Forelimb muscle (tissue), 1 donor: ENCODE measurements at regions not wholly inside any gene's neighbourhood (a gene's known extent, or its start where the extent isn't known, plus 50 kb on each side); places are given as distances from the start of the nearest gene placed in this dataset.

Experiments used
- DNase-seq: peaks from one replicate; pipeline ENCODE4 v3.0.0-alpha.2; 2013; ENCODE audit warnings: low read depth

- no peak for DNase-seq
Measured at GRCh38 chrX:9147726-9148125, 113.8 kb upstream of the FAM9B start.

DNA sequence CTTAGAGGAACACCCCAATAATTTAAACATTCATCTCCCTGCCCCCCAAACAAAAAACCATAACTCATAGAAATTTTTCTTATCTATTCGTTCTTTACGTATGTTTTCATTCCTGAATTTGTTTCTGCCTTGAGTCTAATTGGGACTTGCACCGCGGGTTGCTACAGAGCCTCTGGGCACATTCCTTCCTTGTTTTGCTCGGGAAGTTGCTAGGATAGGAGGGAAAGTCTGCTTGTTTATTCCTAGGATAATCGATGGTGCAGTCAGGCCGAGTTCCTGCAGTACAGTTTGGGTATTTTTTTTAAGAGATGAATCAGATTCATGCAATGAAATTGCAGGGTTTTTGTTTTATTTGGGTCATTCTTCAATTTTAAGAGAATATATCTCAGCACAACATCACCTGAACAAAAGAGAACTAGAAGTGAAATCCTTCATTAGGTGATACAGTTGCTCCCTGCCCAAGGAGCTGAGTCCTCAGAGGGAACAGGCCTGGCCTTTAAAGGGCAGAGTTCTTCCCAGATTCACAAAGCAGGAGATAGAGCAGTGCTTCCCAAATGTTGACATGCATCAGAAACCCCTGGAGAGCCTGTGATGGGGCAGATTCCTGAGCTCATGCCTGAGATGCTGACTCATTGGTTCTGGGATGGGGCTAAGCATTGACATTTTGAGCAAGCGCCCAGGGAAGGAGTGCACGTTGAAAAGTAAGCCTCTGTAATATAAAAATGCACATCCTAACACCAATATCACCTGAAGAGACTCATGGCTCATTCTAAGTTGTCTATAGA, 114.9 kb upstream of the FAM9B start:
- no peak for DNase-seq

GRCh38 chrX:9149501-9150245, 115.7 kb upstream of the FAM9B start:
- DNase-seq: no peak

- no peak for DNase-seq
Measured at GRCh38 chrX:9151772-9152307, 117.9 kb upstream of the FAM9B start.

DNA sequence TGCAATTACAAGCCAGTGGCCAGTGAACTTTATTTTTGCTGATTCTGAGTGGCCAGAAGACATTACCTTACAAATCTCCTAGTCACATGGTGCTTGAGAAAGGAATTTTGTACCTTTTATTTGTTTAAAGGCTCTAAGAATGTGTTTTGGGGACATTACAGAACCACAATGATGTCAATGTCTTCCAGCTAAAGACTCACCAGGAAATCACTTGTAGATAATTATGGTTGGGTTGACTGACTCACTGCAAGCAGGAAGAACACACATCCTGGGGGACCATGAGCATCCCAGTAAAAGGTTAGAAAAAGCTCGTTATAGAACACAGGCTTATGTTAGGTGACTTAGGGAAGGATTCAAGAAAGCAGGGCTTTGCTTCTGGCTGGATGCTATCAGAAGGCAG, 119.4 kb upstream of the FAM9B start:
- no peak for DNase-seq

DNA sequence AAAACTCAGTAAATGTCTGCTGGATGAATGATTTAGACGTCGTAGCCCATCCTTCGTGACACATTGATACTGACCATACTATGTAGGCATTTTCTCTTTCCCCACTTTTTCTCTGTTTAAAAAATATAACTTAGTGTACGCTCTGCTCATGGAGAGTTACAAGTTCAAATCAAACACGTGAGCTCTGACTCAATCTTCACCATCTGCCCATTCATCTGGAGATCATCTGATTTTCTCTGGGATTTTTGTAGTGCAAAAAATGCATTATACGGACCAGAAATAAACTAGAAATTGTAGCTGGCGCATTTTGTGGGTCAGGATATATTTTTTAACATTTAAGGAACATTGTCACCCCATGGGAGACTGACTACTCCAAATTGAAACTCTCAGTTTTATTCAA, 124.7 kb upstream of the FAM9B start:
- DNase-seq: no peak

DNA sequence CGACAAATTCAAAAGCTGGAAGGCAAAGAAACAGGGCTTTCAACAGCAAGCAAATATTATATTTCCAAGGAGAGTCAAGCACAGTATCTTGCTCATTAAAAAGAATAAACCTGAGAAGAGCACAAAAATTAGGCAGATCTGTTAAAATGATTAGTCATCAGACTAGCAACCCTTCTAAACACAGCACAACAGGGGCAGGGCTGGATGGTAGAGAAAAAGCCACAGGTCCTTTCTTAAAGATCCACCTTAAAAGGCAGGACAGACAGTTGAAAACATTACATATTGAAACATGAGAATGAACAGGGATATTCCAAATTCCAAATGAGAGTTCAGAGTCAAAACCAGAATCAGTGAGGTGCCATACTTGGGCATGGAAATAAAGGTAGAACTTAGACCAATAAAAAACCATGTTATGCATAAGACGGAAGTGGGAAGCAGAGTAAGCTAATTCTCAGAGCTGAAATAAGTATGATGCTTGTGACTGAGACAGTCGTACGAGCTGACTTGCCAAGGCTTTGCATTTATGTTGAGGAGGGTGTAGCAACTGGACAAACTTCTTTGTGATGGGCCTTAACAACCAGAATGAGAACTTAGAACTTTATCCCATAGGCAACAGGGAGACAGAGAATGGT, 126.9 kb upstream of the FAM9B start:
- no peak for DNase-seq

DNA sequence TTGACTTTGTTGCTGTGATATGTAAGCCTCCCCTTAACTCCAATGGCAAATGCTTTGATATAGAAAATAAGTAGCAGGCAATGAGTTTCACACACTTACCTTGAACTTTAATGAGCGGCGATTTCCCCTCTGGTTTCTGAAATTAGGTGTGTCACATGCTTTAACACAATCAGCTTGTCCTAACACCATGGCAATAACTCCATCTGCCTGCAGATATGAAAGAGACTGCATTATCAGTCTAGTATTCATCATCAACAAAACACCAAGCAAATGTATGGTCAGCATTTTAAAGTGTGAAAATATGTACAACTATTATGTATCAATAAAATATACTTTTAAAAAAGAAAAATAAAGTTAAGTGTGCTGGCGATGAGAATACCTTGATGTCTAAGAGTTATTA, 128.8 kb upstream of the FAM9B start:
- no peak for DNase-seq

DNA sequence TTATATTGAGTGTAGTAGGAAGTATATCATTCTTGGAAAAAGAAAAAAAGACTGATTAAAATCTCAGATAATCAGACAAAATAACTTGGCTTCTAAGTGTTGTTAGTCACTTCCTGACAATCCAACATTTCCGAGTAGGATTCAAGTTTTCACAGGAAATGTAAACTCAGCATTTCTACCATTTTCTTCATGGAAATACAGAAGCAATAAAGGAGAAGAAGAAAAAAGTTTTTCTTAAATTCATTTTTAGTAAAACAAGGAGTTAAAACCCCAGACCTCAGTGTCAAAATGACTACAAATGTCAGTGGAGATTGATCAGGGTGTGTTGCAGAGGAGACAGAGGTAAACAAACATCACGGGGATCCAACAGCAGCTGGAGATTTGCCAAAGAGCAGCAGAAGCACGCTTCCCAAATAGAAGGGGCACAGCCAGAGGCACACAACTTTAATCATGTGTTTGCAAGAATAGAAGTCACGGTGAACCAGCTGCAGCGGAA, 129.3 kb upstream of the FAM9B start:
- DNase-seq: no peak

DNA sequence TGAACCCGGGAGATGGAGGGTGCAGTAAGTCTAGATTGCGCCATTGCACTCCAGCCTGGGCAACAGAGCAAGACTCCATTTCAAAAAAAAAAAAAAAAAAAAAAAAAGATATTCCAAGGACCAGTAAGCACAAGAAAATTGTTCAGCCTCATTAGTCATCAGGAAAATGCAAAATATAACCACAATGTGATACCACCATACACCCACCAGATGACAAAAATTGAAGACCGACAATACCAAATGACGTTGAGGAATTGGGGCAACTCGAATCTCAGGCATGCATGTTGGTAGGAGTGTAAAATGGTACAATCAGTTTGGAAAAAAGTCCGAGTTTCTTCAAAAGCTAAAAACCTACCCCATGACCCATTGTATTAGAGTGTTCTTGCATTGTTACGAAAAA, 130.2 kb upstream of the FAM9B start:
- DNase-seq: no peak

DNA sequence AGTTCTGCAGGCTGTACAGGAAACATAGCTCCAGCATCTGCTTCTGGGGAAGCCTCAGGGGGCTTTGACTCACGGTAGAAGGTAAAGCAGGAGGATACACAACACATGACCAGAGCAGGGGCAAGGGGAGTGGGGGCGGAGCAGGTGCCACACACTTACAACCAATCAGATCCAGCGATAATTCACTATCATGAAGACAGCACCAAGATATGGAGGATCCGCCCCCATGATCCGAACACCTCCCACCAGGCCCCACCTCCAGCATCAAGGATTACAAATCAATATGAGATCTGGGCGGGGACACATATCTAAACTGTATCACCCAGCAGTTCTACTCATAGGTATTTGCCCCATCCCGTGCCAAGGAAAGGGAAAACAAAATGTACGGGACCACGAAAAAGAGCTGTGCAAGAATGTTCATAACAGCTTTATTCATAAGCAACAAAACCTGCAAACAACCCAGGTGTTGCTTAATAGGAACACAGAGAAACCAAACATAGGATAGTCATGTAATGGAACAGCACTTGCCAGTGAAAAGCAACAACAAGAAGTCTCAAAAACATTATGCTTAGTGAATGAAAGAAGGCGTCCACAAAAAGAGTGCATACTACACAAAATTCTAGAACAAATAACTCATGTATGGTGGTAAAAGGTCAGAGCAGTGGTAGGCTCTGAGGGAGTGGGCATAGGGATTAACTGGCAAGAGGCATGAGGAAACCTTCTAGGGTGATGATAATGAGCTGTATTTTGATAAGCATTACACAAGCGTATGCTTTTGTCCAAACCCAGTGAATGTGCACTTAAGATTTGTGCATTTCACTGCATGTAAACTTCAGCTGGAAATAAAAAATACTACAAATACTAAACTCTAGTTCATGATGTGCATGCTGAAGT, 130.9 kb upstream of the FAM9B start:
- DNase-seq: no peak

DNA sequence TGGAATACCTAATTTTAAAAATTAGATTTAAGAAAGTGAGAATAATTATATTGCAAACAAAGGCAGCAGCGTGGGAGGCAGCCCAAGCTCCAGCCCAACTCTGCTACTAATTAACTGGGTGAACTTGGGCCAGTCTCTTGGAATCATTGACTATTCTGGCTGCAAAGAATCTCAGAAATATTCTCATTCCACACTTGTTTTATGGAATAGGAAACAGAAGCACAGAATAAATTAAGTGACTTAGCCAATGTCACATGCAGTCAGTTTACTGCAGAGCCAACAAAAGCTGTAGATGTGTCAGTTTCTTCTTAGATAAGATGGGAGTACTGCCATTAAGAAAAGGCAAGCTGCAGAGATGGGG, 132.6 kb upstream of the FAM9B start:
- DNase-seq: no peak

DNA sequence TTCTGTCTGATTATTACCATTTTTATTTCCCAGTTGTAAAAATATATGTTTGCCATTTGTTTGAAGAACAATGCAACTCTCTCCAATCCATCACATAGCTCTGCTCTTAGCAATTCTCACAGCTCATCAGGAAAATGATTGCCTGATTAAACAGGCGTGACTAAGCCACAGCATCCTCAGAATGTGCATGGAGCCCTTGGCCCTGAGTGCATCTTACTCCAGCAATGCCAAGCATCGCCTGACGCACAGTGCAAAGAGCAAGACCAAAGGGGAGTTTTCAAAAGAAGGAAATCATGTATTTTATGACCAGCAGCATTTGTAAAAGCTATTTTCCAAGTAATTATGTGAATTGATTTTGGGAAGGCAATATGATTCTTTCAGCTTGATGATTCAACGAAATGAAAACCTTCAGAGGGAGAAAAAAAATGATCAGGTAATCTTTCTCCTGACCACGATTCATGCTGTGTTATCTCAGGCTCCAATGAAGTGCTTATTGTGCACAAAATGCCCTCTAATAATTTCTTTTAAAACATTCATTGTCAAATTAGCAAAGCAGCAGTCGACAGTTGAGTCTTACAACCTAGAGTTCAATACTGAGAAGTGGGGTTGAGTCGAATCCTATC, 138.0 kb upstream of the FAM9B start:
- no peak for DNase-seq

DNA sequence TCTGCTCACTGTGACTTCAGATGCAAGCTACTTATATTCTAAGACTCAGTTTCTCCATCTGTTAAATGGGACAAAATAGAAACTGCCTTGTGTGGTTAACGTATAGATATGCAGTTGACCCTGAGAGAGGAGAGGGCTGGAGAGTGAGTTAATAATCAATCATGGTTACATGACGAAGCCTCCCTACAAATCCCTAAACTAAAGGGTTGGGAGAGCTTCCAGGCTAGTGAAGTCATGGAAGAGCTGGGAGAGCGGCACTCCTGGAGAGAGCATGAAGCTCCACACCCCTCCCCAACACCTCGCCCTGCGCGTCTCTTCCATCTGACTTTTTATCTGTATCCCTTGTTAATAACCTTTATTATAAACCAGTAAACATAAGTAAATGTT, 138.5 kb upstream of the FAM9B start:
- no peak for DNase-seq

DNA sequence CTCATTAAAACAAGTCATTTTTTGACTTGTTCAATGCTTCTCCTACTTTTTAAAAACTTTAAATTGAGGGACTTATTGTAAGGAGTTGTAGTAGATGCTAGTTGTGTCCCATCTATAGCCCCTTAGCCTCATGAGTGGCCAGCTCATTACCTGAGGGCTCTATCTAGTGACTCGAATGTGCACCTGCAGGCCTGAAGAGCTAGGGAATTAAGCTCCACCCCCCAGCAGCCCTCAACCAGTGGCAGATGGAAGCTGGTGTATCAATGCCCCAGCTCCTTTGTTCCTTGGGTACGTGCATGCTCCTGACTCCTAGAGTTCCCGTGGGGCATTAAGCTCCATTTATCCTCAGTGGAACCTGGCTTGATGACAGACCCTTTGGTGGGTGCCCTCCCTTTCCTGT, 146.7 kb upstream of the FAM9B start:
- DNase-seq: no peak

DNA sequence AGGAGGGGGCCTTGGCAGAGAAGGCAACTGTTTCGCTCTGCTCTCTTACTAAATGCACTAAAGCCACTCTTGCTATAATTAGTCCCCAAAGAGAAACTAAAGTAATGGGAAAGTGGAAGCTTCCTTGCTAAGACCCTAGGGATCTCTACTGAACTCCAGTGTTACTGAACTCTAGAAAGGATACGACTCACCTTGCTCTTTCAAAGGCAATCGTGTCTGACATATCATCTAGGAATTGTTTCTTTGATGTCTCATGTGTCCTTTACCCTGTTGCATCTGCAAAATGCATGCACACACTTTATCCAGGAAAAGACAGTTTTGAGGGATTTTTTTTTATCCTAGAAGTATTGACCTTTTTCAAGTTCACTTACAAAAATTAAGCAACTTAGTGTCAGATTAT, 148.1 kb upstream of the FAM9B start:
- DNase-seq: no peak

- DNase-seq: no peak
Measured at GRCh38 chrX:9183481-9183880, 149.6 kb upstream of the FAM9B start.

GRCh38 chrX:9184211-9184610, 150.3 kb upstream of the FAM9B start:
- no peak for DNase-seq

- no peak for DNase-seq
Measured at GRCh38 chrX:9188117-9188516, 154.2 kb upstream of the FAM9B start.

- no peak for DNase-seq
Measured at GRCh38 chrX:9189286-9189685, 155.4 kb upstream of the FAM9B start.

DNA sequence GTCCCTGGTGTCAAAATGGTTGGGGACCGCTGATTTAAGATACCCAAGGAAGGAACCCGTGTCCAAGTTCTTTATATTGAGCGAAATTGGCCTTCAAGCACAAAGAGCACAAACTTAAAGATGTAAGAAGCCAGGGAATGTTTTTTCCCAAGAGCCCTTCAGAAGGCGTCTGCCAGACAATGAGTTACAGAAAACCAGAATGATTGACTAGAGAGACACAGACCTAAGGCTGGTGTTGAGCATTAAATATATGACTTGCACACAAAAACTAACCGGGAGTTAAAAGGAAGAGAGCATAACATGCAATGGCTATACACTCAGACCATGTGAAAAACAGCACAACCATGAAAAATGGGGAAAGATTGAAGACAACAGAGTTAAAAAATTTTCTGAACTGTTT, 157.5 kb upstream of the FAM9B start:
- DNase-seq: no peak
